ENCODE measurements at regions not wholly inside any gene's neighbourhood (a gene's known extent, or its start where the extent isn't known, plus 50 kb on each side); places are given as distances from the start of the nearest gene placed in this dataset.
"Not testable (repeated sequence)": the region's sequence is repeated elsewhere in the genome, so short reads cannot be mapped to it uniquely, and the experiment has no call there.

DNA sequence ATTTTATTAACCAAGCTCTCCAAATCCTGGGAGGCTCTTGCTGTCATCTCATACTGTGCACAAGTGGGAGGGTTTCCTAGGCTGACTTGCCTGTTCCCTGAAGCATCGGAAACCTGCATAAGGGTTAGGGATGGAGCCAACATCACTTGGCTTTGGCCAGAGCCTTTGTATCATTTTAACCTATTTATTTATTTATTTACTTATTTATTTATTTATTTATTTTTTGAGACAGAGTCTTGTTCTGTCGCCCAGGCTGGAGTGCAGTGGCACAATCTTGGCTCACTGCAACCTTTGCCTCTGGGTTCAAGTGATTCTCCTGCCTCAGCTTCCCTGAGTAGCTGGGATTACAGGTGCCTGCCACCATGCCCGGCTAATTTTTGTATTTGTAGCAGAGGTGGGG, 645.9 kb downstream of the TYW1 start:
- H3K27ac ChIP-seq (ENCODE audit: extremely low read depth, low read depth, low read length); POLR2A ChIA-PET; H3K4me1 ChIP-seq (ENCODE audit: control insufficient read depth, insufficient read depth, low read length); CTCF ChIA-PET; H3K36me3 ChIP-seq (ENCODE audit: control insufficient read depth in 2 of 2, insufficient read depth in 1 of 2, low read length in 2 of 2); H3K4me3 ChIP-seq (ENCODE audit: low read depth, low read length); H3K9me3 ChIP-seq (ENCODE audit: control insufficient read depth, insufficient read depth, low read depth, low read length): not testable (repeated sequence)
- TF ChIP-seq ZNF140 (tag by site-specific recombination; IDR thresholded peaks at IDR 0.05) (0 out of 2 replicates have a peak, but pooled peaks have one; percentile 28), ZNF555 (tag by site-specific recombination; conservative IDR thresholded peaks at IDR 0.05) (peak; percentile 29), ZNF426 (tag by site-specific recombination; IDR thresholded peaks at IDR 0.05) (peak; percentile 32), ZNF394 (tag by site-specific recombination; IDR thresholded peaks at IDR 0.05; ENCODE audit: borderline replicate concordance) (peak; percentile 43; the same call in 1 of the 2 replicates)
- TF ChIP-seq, protein P1, sequence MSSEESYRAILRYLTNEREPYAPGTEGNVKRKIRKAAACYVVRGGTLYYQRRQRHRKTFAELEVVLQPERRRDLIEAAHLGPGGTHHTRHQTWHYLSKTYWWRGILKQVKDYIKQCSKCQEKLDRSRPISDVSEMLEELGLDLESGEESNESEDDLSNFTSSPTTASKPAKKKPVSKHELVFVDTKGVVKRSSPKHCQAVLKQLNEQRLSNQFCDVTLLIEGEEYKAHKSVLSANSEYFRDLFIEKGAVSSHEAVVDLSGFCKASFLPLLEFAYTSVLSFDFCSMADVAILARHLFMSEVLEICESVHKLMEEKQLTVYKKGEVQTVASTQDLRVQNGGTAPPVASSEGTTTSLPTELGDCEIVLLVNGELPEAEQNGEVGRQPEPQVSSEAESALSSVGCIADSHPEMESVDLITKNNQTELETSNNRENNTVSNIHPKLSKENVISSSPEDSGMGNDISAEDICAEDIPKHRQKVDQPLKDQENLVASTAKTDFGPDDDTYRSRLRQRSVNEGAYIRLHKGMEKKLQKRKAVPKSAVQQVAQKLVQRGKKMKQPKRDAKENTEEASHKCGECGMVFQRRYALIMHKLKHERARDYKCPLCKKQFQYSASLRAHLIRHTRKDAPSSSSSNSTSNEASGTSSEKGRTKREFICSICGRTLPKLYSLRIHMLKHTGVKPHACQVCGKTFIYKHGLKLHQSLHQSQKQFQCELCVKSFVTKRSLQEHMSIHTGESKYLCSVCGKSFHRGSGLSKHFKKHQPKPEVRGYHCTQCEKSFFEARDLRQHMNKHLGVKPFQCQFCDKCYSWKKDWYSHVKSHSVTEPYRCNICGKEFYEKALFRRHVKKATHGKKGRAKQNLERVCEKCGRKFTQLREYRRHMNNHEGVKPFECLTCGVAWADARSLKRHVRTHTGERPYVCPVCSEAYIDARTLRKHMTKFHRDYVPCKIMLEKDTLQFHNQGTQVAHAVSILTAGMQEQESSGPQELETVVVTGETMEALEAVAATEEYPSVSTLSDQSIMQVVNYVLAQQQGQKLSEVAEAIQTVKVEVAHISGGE (tag by site-specific recombination; conservative IDR thresholded peaks at IDR 0.05; ENCODE audit: low read depth), result 0 out of 2 replicates have a peak, but pooled peaks have one; percentile 33
- TF ChIP-seq, protein P2, sequence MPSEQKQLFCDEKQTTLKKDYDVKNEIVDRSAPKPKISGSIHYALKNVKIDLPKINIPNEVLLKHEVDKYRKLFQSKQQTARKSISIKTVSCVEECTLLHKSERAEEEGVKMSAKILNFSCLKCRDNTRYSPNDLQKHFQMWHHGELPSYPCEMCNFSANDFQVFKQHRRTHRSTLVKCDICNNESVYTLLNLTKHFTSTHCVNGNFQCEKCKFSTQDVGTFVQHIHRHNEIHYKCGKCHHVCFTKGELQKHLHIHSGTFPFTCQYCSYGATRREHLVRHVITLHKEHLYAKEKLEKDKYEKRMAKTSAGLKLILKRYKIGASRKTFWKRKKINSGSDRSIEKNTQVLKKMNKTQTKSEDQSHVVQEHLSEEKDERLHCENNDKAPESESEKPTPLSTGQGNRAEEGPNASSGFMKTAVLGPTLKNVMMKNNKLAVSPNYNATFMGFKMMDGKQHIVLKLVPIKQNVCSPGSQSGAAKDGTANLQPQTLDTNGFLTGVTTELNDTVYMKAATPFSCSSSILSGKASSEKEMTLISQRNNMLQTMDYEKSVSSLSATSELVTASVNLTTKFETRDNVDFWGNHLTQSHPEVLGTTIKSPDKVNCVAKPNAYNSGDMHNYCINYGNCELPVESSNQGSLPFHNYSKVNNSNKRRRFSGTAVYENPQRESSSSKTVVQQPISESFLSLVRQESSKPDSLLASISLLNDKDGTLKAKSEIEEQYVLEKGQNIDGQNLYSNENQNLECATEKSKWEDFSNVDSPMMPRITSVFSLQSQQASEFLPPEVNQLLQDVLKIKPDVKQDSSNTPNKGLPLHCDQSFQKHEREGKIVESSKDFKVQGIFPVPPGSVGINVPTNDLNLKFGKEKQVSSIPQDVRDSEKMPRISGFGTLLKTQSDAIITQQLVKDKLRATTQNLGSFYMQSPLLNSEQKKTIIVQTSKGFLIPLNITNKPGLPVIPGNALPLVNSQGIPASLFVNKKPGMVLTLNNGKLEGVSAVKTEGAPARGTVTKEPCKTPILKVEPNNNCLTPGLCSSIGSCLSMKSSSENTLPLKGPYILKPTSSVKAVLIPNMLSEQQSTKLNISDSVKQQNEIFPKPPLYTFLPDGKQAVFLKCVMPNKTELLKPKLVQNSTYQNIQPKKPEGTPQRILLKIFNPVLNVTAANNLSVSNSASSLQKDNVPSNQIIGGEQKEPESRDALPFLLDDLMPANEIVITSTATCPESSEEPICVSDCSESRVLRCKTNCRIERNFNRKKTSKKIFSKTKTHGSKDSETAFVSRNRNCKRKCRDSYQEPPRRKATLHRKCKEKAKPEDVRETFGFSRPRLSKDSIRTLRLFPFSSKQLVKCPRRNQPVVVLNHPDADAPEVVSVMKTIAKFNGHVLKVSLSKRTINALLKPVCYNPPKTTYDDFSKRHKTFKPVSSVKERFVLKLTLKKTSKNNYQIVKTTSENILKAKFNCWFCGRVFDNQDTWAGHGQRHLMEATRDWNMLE (tag by site-specific recombination; conservative IDR thresholded peaks at IDR 0.05; ENCODE audit: low read depth), result peak; percentile 64

DNA sequence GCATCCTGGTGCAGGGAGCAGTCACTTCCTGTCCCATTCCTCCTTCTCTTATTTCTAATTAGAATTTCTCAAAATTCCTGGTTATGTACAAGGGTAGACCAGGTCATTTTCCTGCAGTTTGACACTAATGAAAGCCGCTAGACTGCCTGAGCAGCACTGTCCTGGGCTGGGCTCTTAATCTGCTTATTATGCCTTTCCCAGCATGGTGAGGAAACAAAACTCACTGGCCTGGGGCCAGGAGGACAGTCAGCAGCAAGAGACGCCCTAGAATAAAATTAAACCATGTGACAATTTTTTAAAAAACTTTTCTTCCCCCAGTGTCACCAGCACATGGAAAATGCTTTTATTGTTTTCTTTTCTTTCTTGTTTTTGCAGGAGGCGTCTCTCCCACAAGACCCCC, 647.5 kb downstream of the TYW1 start:
- ChIA-PET CTCF (no interaction called here), POLR2A (no interaction called here)
- Histone ChIP-seq H3K4me3 (ENCODE audit: low read depth, low read length) (no peak overlapping the region), H3K27ac (ENCODE audit: extremely low read depth, low read depth, low read length) (no peak overlapping the region), H3K4me1 (ENCODE audit: control insufficient read depth, insufficient read depth, low read length) (no peaks in the 10 kb centered on the region), H3K9me3 (ENCODE audit: control insufficient read depth, insufficient read depth, low read depth, low read length) (no peaks in the 10 kb centered on the region), H3K36me3 (ENCODE audit: control insufficient read depth in 2 of 2, insufficient read depth in 1 of 2, low read length in 2 of 2) (no peaks in the 10 kb centered on the region)
- no peak for TF ChIP-seq SP3 (tag by site-specific recombination; IDR thresholded peaks at IDR 0.05)
- TF ChIP-seq, protein P3, sequence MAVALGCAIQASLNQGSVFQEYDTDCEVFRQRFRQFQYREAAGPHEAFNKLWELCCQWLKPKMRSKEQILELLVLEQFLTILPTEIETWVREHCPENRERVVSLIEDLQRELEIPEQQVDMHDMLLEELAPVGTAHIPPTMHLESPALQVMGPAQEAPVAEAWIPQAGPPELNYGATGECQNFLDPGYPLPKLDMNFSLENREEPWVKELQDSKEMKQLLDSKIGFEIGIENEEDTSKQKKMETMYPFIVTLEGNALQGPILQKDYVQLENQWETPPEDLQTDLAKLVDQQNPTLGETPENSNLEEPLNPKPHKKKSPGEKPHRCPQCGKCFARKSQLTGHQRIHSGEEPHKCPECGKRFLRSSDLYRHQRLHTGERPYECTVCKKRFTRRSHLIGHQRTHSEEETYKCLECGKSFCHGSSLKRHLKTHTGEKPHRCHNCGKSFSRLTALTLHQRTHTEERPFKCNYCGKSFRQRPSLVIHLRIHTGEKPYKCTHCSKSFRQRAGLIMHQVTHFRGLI (tag by site-specific recombination; IDR thresholded peaks at IDR 0.05), result no peak

DNA sequence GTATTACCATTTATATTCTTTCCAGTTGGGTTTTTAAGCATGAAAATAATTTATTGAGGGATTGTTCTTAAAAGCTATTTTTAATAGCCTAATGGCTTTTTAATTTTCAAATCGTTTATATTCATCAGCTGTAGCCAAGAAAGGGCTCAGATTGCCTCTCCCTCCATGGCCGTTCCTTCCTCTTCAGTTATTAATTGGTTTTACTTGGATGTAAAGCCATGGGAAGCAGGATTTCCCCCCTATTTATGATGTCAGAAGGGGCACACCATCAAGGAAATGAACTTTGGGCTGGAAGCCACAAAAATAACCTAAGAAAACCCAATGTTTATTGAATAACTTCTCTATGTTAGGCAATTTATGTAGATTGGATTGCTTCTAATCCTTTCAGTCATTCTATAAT, 656.3 kb downstream of the TYW1 start:
- Histone ChIP-seq H3K36me3 (ENCODE audit: control insufficient read depth in 2 of 2, insufficient read depth in 1 of 2, low read length in 2 of 2) (no peaks in the 10 kb centered on the region), H3K9me3 (ENCODE audit: control insufficient read depth, insufficient read depth, low read depth, low read length) (no peaks in the 10 kb centered on the region), H3K4me3 (ENCODE audit: low read depth, low read length) (no peak overlapping the region), H3K27ac (ENCODE audit: extremely low read depth, low read depth, low read length) (no peak overlapping the region), H3K4me1 (ENCODE audit: control insufficient read depth, insufficient read depth, low read length) (no peaks in the 10 kb centered on the region)
- POLR2A ChIA-PET, result no interaction called here
- CTCF ChIA-PET, result no interaction called here
- TF ChIP-seq ZNF571 (tag by site-specific recombination; IDR thresholded peaks at IDR 0.05), result no peak
- TF ChIP-seq ZNF521 (tag by site-specific recombination; IDR thresholded peaks at IDR 0.05), result no peak
- no peak for TF ChIP-seq GLIS2 (tag by site-specific recombination; IDR thresholded peaks at IDR 0.05)
- TF ChIP-seq SCRT1 (tag by site-specific recombination; IDR thresholded peaks at IDR 0.05; ENCODE audit: borderline replicate concordance), result no peak
- TF ChIP-seq, protein P4, sequence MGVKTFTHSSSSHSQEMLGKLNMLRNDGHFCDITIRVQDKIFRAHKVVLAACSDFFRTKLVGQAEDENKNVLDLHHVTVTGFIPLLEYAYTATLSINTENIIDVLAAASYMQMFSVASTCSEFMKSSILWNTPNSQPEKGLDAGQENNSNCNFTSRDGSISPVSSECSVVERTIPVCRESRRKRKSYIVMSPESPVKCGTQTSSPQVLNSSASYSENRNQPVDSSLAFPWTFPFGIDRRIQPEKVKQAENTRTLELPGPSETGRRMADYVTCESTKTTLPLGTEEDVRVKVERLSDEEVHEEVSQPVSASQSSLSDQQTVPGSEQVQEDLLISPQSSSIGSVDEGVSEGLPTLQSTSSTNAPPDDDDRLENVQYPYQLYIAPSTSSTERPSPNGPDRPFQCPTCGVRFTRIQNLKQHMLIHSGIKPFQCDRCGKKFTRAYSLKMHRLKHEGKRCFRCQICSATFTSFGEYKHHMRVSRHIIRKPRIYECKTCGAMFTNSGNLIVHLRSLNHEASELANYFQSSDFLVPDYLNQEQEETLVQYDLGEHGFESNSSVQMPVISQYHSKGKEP (tag by site-specific recombination; IDR thresholded peaks at IDR 0.05), result no peak
- no peak for TF ChIP-seq ZNF324 (tag by site-specific recombination; IDR thresholded peaks at IDR 0.05)
- no peak for TF ChIP-seq ZNF629 (tag by site-specific recombination; IDR thresholded peaks at IDR 0.05)
- no peak for TF ChIP-seq ZIC2 (tag by site-specific recombination; IDR thresholded peaks at IDR 0.05)
- TF ChIP-seq ZNF24 (tag by site-specific recombination; IDR thresholded peaks at IDR 0.05), result no peak
- TF ChIP-seq ZNF302 (tag by site-specific recombination; IDR thresholded peaks at IDR 0.05; ENCODE audit: low read depth), result no peak
- TF ChIP-seq, protein P5, sequence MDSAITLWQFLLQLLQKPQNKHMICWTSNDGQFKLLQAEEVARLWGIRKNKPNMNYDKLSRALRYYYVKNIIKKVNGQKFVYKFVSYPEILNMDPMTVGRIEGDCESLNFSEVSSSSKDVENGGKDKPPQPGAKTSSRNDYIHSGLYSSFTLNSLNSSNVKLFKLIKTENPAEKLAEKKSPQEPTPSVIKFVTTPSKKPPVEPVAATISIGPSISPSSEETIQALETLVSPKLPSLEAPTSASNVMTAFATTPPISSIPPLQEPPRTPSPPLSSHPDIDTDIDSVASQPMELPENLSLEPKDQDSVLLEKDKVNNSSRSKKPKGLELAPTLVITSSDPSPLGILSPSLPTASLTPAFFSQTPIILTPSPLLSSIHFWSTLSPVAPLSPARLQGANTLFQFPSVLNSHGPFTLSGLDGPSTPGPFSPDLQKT (IDR thresholded peaks at IDR 0.05; ENCODE audit: borderline replicate concordance, low read depth, low read length), result no peak

Data from HEK293 (cell line).